ENCODE measurements at regions not wholly inside any gene's neighbourhood (a gene's known extent, or its start where the extent isn't known, plus 50 kb on each side); places are given as distances from the start of the nearest gene placed in this dataset.

GRCh38 chr5:106493910-106494309 lies 1176.8 kb downstream of the EFNA5 start:
- Histone ChIP-seq H2AFZ (replicated peaks; ENCODE audit: low read length, poor library complexity) (no peak overlapping the region), H4K8ac (ENCODE audit: low read depth in 2 of 2, low read length in 2 of 2) (no peak overlapping the region), H2AK9ac (replicated peaks; ENCODE audit: low read depth, low read length, poor library complexity) (no peak overlapping the region), H3K79me1 (ENCODE audit: low read depth in 1 of 2, low read length in 2 of 2) (no peaks in the 10 kb centered on the region), H3K56ac (ENCODE audit: extremely low read depth, insufficient read depth, low read length) (no peak overlapping the region), H2BK5ac (ENCODE audit: low read depth, low read length, poor library complexity, severe bottlenecking) (no peak overlapping the region), H4K5ac (ENCODE audit: low read depth, low read length) (no peak overlapping the region), H2BK120ac (ENCODE audit: low read depth, low read length) (no peak overlapping the region), H3K18ac (ENCODE audit: low read depth, low read length) (no peak overlapping the region), H3K27ac (ENCODE audit: insufficient read depth, low read length) (no peak overlapping the region), H2AK5ac (ENCODE audit: low read depth, low read length) (no peak overlapping the region), H3K23ac (ENCODE audit: low read depth, low read length) (no peak overlapping the region), H4K20me1 (ENCODE audit: insufficient read depth, low read length) (no peaks in the 10 kb centered on the region), H3K4me2 (ENCODE audit: low read depth, low read length) (no peak overlapping the region), H3K9me1 (ENCODE audit: insufficient read depth, low read length) (no peaks in the 10 kb centered on the region), H2BK20ac (ENCODE audit: low read depth, low read length) (no peak overlapping the region), H3K4me3 (ENCODE audit: insufficient read depth, low read depth, low read length) (no peak overlapping the region), H3K14ac (replicated peaks; ENCODE audit: low read depth, low read length) (no peak overlapping the region), H3K4ac (ENCODE audit: low read depth, low read length) (no peak overlapping the region), H4K91ac (ENCODE audit: insufficient read depth, low read depth, low read length) (no peak overlapping the region), H3K36me3 (ENCODE audit: control insufficient read depth, insufficient read depth, low read length) (no peaks in the 10 kb centered on the region), H3K4me1 (ENCODE audit: control insufficient read depth, insufficient read depth, low read length) (no peaks in the 10 kb centered on the region), H2BK15ac (ENCODE audit: low read depth, low read length) (no peak overlapping the region), H3K9ac (ENCODE audit: low read depth, low read length) (no peak overlapping the region), H3K27me3 (ENCODE audit: control insufficient read depth, insufficient read depth, low read length) (no peaks in the 10 kb centered on the region), H3K9me3 (ENCODE audit: control insufficient read depth, insufficient read depth, low read length) (no peaks in the 10 kb centered on the region)
- TF ChIP-seq SMC3 (IDR thresholded peaks at IDR 0.05; ENCODE audit: low read depth, low read length) (no peak), MAZ (IDR thresholded peaks at IDR 0.05; ENCODE audit: borderline replicate concordance, low read depth, low read length) (no peak), CEBPB (IDR thresholded peaks at IDR 0.05; ENCODE audit: low read depth, low read length) (no peak), FOS (IDR thresholded peaks at IDR 0.05; ENCODE audit: low read depth, low read length) (no peak), USF2 (IDR thresholded peaks at IDR 0.05; ENCODE audit: low read depth, low read length) (no peak), CTCF (conservative IDR thresholded peaks at IDR 0.05; ENCODE audit: low read depth, low read length) (no peak), CHD1 (IDR thresholded peaks at IDR 0.05; ENCODE audit: low read depth, low read length) (no peak), NFE2L2 (IDR thresholded peaks at IDR 0.05; ENCODE audit: low read depth, low read length) (no peak), POLR2A (IDR thresholded peaks at IDR 0.05; ENCODE audit: low read depth, low read length) (no peak), MAFK (IDR thresholded peaks at IDR 0.05; ENCODE audit: low read depth, low read length) (no peak), BHLHE40 (IDR thresholded peaks at IDR 0.05; ENCODE audit: low read depth, low read length) (no peak), RAD21 (IDR thresholded peaks at IDR 0.05; ENCODE audit: low read length) (no peak), ELK1 (IDR thresholded peaks at IDR 0.05; ENCODE audit: borderline replicate concordance, low read depth, low read length) (no peak), RFX5 (IDR thresholded peaks at IDR 0.05; ENCODE audit: low read depth, low read length) (no peak), RCOR1 (IDR thresholded peaks at IDR 0.05; ENCODE audit: insufficient replicate concordance, low read length) (no peak), MXI1 (IDR thresholded peaks at IDR 0.05; ENCODE audit: borderline replicate concordance, low read depth, low read length) (no peak)
- in situ Hi-C loops (cut with MboI; ENCODE audit: low sequenced_read_pairs), result no loop called here
- dilution Hi-C loops (cut with HindIII; ENCODE audit: low sequenced_read_pairs, unreplicated experiment), result no loop called here
- ChIA-PET POLR2A (ENCODE audit: unreplicated experiment) (no interaction called here), CTCF (interaction anchor here (0.6 kb wide), 1 partner anchor 735 kb away, joined by 3 read pairs; no protein-coding TSS in a partner anchor)
- WGBS, 2 experiments (ENCODE audit: extremely low coverage in 2 of 2, insufficient read length in 1 of 2), result no CpG with 5 or more reads among the region's 2 CpGs
- no peak for ATAC-seq (ENCODE audit: low read depth)
- BruUV-seq (replicated peaks), result no TSS peak
- intact Hi-C loops (cut with micrococcal nuclease), result no loop called here
- no peak for DNase-seq

Measured in IMR-90 (cell line).